HT-29 (cell line): ENCODE measurements at regions not wholly inside any gene's neighbourhood (a gene's known extent, or its start where the extent isn't known, plus 50 kb on each side); places are given as distances from the start of the nearest gene placed in this dataset.

Source experiments
- DNase-seq: peaks from one replicate; pipeline ENCODE4 v3.0.0-alpha.2; 2015; ENCODE audit warnings: low spot score

DNA sequence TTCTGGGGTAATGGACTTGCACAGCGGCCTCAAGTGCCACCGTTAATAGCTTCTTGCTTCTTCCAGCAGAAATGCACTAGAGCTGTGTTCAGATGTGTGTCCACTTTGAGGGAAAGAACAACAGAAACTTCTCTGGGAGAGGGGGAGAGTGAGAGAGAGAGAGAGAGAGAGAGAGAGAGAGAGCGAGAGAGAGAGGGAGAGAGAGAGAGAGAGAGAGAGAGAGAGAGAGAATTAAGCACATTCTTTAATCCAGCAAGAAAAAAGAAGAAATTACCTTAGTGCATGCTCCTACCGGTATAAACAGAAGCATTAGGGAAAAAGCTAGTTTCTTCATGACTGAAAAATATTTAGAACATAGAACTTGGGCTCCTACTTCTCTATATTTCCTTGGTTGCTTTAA lies 418.8 kb downstream of the MAN2A1 start:
- DNase-seq: no peak

DNA sequence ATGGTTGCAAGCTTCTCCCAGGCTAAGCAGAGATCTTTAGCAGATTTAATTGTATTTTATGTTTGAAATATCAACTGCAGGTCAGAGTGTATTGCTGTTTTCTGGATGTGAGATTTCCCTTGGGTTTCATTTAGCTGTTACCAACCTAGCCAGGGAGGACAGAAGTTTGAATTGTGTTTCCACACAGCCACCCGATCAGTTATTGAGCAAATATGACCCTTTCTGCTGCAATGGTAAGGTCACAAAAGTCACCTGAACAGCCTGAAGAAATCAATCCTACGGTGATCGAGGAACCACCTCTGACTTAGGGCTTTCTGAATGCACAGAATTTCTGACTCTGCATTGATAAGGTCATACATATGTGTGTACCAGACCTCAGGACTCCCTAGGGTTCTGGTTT lies 419.9 kb downstream of the MAN2A1 start:
- no peak for DNase-seq

GRCh38 chr5:110112348-110112747 lies 422.6 kb downstream of the MAN2A1 start:
- DNase-seq: no peak

GRCh38 chr5:110115503-110115902 lies 425.8 kb downstream of the MAN2A1 start:
- no peak for DNase-seq

GRCh38 chr5:110116539-110116938 lies 426.8 kb downstream of the MAN2A1 start:
- no peak for DNase-seq

- no peak for DNase-seq
These were observed 445.5 kb downstream of the MAN2A1 start for GRCh38 chr5:110134963-110135935.

DNA sequence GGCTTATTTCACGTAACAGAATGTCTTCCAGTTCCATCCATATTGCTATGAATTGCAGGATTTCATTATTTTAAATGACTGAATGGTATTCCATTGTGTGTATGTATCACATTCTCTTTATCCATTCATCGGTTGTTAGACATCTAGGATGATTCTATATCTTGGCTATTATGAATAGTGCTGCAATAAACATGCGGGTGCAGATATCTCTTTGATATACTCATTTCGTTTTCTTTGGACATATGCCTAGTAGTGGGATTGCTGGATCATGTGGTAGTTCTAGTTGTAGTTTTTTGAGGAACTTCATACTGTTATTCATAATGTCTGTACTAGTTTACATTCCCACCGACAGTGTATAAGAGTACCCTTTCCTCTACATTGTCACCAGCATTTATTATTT lies 460.5 kb downstream of the MAN2A1 start:
- DNase-seq: no peak

DNA sequence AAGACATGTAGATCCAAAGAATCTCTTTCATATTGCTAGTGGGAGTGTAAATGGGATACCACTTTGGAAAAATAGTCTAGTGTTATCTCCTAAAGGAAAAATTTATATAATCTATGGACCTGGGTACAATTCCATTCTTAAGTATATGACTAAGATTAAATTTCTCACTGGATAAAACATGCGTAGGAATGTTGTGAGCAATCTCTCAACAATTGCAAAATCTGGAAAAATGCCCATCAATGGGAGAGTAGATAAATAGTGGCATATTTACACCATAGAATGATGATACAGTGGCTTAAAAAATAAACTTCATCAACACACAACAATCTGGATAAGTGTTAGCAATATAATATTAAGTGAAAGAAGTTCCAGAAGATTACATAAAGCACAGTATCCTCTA lies 469.5 kb downstream of the MAN2A1 start:
- no peak for DNase-seq

GRCh38 chr5:110161162-110161561 lies 471.4 kb downstream of the MAN2A1 start:
- no peak for DNase-seq

- no peak for DNase-seq
These were observed 475.6 kb downstream of the MAN2A1 start for GRCh38 chr5:110165366-110165765.

- DNase-seq: no peak
These were observed 477.7 kb downstream of the MAN2A1 start for GRCh38 chr5:110167384-110167783.

- DNase-seq: no peak
These were observed 479.7 kb downstream of the MAN2A1 start for GRCh38 chr5:110169461-110169860.

DNA sequence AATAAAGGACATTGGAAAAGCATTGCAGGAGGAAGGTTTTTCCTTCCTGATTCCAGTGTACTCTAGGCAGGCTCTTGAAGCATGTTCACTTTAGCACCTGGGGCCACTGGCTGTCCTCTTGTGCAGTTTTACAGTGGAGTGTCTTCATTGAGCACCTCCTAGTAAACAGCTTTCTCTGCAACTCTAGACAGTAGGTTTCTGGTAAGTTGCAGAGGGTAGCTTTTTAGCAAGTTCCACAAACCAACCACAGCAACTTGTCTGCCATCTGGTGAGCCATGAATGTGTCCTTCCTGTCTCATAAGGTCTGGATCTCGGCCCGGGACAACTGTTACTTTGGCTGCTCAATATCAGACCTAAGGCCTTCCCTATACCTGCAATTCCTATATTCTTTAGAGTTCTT lies 488.0 kb downstream of the MAN2A1 start:
- DNase-seq: no peak

DNA sequence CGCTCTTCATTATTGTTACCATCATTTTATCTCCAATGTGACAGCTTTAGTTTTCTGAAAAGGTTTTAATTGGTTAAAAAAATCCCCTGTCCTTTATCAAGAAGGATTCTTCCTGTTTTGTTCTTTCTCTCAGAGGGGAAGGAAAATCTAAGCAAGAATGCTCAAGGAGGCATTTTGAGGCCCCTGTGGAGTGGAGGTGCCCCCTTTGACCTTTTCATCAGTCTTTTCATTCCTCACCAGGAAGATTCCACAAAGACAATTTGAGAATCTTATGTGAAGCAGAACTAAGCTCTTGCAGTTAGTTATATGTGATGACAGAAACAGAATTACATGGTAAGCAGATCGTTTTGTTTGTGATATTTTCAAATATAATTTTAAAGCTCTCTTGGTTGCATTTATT lies 489.6 kb downstream of the MAN2A1 start:
- no peak for DNase-seq

DNA sequence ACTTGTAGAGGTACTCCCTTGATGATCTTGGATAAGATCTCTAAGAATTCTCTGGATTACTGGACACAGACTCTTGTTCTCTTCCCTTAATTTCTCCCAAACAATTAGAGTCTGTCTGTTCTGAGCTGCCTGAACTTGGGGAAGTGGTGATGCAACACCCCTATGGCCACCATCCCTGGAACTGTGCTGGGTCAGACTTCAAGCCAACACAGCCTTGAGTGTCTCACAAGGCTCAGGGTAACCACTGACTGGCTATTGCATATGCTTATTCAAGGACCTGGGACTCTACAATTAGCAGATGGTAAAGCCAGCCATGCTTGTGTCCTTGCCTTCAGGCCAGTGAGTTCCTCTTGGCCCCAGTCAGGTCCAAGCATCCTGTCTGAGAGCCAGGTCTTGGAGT lies 504.5 kb downstream of the MAN2A1 start:
- no peak for DNase-seq

GRCh38 chr5:110195288-110195687 lies 505.6 kb downstream of the MAN2A1 start:
- no peak for DNase-seq

- DNase-seq: no peak
These were observed 512.1 kb downstream of the MAN2A1 start for GRCh38 chr5:110201791-110202190.

GRCh38 chr5:110203661-110204060 lies 513.9 kb downstream of the MAN2A1 start:
- no peak for DNase-seq

- DNase-seq: no peak
These were observed 517.1 kb downstream of the TMEM232 start for GRCh38 chr5:110209401-110209800.

- DNase-seq: no peak
These were observed 507.5 kb downstream of the TMEM232 start for GRCh38 chr5:110218981-110219380.

GRCh38 chr5:110219769-110220168 lies 506.7 kb downstream of the TMEM232 start:
- DNase-seq: no peak

- DNase-seq: no peak
These were observed 505.4 kb downstream of the TMEM232 start for GRCh38 chr5:110221036-110221435.

- DNase-seq: no peak
These were observed 502.4 kb downstream of the TMEM232 start for GRCh38 chr5:110224050-110224449.

DNA sequence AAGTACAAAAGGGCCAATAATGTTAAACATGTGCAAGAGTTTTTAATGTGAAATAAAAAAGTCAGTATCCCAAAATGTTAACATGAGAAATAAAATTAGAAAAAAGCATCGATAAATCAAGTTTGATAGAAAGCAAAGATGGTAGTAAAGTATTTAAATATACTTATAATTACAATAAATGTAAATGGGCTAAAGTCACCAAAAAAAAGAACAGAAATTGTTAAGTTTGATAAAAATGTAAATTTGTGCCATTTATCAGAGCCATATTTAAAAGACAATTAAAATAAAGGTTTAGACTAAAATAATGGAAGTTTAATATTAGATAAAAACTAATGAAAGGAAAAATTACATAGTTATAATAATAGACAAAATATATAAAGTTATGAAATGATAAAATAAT lies 500.5 kb downstream of the TMEM232 start:
- no peak for DNase-seq
